Anterior cingulate cortex (tissue), 58 donors: ENCODE measurements at regions not wholly inside any gene's neighbourhood (a gene's known extent, or its start where the extent isn't known, plus 50 kb on each side); places are given as distances from the start of the nearest gene placed in this dataset.
A peak's percentile ranks its signal among the peaks of the same experiment; 100 is the strongest.
"Not testable (repeated sequence)": the region's sequence is repeated elsewhere in the genome, so short reads cannot be mapped to it uniquely, and the experiment has no call there.

Experiments
- DNase-seq, 58 donors: peaks; one replicate each; lab custom pipeline; 2025; lab: John Stamatoyannopoulos, UW

DNA sequence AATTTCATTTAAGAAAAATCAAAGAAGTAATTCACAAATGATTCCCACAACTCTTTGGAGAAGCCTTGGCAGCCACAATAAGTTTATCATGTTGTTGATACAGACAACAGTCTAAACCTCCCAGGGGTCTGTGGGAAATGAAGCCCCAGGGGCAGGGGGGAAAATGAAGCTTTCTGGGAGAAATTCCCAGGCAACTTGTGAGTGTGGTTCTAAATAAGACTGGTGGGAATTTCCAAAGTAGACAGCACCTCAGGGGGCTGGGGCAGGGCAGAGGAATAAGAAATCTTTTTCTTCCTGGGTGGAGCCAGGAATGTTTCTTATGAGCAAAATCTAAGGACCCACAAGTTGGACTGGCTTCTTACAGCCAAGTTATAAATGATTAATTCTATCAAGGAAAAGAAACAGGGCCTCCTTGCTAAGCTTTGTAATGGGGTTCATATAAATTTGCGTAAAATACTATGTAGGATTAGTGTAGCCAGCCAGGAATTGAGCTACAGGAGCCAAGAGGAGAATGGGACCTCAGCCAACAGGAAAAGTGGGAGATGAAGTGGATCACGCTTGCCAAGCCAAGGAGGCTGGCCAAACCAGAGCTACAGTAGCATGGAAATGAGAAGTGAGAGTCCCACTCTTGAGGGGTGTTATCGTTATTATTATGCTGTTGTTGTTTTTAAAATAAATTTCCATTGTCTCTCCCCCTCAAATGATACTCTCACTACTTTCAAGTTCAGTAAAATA lies 182.9 kb upstream of the FAR2 start:
- peak in 3 of 58 donors; percentile 1 for DNase-seq

DNA sequence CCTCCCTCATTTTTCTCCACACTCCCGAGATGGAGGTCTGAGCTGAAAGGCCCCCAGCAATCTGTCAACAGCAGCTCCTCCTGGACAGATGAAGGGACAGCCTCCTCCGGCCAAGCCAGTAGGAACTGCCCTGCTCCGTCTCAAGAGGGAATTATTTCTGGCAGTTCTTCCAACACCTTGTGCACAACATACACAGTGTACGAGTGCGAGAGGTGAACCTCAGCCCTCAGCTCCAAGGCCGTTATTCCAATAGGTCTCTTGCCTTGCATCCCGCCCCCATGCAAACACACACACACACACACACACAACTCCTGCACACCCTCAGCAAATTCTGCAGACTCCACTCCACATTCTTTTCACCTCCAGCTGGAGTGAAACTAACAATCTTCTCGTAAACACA lies 181.7 kb upstream of the FAR2 start:
- no peak for DNase-seq

DNA sequence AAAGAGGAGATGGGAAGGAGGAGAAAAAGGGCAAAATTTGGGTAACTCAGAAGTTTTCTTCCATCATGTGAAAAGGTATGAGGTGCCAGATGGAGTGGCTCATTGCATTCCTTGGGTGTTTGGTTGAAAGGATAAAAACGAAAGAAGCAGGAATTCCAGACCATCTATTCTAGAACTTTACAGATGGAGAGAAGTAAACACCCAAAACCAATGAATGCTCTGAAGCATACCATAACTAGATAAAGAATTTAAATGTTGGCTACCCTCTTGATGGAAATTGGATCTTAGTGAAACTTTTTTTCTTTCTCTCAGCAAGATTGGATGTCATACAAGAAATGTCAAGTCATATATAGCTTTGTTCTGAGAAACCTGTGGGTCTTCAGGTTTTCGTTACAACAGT lies 175.6 kb upstream of the FAR2 start:
- DNase-seq: no peak

DNA sequence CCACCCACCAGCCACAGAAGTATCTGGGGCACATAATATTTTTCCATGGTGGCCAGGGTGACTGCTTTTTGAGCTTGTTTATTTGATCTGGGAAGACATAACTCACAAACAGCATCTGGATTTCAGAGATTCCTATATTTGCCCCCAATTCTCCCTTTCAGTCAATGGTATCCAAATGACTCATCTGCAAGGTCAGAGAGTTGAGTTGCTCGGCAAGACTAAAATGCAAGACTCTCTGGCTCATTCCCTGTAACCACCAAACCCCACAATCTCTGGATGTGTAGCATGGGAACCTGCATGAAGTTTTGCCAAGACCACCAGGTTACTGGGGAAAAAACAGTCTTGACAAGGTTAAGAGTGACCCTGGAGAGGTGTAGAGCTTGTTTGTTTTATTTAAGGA lies 174.9 kb upstream of the FAR2 start:
- no peak for DNase-seq

DNA sequence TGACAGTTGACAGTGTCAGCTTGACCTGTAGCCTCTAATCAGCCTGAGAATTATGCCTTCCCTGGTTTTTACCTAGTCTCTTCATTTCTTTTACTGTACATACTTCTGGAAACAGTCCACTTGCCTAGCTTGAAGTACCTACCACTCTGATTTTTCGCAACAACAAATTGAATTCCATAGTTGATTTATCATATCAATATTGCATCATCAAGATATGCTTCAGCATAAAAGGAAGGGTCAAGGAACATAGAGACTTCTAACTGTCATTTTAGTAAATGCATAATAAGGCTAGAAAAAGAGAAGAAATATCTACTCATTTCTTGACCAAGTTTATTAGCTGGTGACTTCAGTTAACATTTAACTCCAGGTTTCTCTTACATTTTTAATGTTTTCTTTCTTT lies 174.2 kb upstream of the FAR2 start:
- DNase-seq: no peak

DNA sequence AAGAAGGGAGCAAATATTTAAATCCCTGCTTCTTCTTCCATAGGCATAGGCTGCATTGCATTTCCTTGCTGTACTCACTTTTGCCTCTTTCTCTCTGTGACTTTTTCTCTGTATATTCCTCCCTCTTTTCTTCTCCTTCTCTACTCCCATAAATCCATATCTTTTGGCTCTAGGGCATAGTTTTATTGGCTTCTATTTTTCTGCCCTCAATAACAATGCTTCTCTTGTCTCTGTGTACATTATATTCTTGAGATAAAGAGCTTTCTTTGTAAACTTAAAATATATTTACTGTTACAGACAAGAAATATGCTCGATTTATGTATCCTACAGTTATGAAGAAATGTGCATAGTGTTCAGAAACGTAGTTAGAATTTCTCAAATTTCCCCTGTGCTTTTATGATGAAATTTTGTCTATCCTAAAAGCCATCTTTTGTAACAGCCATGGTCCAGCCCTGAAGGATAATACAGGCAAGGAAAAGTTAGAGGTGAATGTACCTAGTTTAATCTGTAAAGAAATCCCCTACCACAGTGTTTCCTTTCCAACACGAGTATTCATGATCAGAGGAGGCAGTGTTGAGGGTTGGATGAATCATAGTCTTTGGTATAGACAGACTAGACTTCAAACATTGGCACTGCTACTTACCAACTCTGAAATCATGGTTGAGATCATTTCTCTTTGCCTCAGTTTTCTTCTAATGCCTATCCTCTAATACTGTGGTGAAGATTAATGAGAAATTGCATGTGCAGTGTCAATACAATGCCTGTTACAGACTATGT lies 173.3 kb upstream of the FAR2 start:
- DNase-seq: no peak

DNA sequence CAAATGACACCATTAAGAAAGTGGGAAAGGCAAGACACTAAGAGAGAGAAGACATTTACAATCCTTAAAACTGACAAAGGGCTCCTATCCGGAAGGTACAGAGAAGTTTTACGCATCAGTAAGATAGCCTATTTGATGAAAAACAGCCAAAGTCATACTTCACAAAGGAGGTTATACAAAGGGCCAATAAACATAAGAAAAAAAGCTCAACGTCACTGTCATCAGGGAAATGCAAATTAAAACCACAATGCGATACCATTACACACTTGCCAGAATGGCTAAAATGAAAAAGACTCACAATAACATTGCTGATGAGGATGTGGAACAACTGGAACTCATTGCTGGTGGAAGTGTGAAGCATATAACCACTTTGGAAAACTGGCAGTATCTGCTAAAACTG lies 168.6 kb upstream of the FAR2 start:
- no peak for DNase-seq

DNA sequence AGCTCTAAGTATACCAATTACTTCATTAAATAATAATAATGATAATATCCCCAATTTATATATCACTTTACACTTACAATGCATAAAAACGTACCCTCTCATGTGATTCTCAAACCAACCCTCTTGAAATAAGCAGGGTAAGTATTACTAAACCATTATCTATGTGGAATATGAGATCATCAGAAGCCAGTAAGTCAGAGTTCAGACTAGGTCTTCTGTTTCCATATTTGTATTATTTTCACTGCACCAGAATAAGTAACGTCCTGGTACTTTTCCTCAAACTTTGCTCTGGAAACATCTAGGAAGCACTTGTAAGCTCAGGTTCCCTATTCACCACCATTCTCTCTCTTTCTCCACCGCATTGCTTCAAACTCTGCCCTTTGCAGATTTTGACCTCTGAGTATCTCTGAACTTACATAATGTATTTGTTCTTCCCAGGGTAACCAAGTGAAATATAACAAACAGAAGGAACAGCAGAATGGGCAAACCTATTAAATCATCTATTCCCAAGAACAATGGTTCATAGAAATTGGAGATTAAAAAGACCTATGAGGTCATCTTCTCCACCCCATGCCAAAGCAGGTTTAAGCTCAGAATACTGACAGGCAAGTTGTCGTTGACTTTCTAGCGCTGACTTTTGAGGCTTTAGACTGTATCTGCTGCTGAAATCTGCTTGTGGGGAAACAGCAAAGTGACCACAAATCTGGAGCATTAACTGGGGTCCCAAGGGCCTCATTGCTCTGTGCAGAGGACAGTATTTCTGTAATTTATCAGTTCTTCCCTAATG lies 161.3 kb upstream of the FAR2 start:
- no peak for DNase-seq

DNA sequence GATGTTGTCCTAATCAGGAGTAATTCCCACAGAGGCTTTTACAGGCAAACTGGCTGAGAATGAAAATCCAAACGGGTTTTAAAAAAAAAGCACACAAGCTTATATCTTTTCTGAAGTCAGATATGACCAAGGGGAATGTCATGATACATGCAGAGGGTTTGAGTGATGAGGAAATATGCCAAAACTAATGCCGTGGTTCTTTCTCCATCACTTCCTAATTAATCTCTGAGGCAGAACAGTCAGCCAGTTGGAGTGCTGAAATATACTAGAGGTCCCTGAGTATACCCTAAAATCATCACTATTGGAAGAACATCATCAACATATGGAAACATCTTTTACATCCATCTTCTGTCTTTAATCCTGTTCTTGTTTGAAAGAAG lies 160.8 kb upstream of the FAR2 start:
- DNase-seq: no peak

DNA sequence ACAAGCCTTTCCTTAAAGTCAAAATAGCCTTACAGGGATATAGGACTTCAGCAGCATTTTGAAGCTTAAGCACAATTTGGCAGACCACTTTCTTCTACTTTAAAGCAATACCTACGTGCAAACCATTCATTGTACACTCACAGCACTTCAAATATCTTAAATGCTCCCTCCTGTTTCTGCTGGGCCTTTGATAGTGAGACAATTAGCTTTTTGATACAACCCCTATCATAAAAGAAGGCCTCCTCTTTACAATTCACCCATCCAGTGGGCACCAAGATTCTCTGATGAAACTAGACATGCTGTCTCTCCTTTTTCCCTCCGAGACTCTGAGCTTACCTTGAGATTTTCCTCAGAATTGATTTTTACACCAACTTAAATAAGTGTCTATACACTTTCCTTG lies 157.5 kb upstream of the FAR2 start:
- no peak for DNase-seq

DNA sequence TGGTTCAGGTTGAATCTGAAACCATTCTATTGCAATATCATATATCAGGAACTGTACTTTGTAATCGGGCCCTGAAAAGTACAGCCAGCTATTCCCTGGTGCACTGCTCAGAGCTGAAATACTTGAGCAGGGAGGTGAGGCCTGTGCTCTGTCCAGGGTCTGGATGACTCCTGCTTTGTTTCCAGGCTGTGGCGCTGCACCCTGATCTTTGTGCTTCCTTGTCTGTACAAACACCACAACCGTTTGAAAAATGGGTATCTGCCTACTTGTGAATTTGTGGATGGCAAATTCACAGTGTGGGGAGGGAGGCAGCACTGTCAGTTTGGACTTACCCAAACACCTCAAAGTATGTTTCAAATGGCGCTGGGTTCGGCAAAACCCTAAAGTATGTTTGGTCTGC lies 155.4 kb upstream of the FAR2 start:
- DNase-seq: no peak

DNA sequence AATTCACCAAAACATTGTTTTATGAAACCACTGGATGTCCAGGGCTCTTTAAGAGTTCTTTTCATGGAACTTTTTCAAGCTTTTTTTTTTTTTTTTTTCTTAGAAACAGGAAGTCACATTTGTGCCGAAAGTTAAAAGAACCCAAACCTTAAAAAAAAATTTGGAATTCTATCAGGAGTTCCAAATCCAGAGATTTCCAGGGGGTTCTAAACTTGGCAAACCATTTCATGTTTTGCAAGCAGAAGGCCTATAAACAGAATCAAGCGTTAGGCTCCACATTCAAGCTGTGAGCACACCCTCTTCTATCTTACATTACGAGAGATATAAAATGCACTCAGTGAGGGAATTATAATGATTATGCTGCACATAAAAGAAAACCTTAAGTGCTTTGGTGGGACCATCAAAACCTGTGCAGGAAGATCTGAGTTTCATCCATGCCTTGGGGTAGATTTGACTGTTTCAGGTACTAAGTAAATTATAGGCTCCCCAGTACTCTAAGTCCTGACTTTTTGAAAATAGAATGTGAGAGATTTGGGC lies 154.8 kb upstream of the FAR2 start:
- DNase-seq: no peak

DNA sequence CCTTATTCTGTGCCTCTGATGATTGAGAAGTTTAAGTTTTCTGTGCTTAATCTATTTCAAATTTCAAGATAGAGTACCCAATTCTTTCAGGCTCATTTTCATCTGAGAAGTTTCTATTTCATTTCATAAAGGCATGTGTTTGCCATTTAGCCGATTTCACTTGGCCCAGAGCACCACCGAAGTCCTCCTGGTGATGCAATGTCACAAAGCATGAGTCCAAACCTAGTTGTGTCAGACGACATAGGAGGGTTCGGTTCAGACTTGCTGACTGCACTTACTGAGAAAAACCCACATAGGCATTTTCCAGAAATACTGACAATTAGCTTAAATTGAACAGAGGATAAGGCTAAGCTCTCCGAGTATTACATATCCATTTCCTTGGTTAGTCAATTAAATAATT lies 152.4 kb upstream of the FAR2 start:
- no peak for DNase-seq

DNA sequence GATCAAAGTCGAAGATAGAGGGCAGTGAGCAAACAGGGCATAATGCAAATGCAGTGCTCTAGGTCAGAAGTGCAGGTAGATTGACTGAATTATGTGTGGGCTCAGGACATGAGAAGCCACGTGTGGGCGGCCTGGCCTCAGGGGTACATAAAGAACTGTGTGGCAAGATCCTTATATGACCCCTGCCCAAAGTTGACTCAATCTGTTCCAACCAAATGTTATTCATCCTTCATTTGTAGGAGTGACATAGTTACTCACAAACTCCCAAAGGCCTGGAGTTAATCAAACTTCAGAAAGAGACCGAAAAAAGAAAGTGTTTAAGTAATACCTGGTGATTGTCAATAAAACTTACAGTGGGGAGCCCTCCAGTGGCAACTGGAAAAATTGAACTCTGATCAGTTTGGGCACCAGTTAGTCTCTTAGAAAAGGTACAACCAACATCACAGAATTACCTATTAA lies 150.4 kb upstream of the FAR2 start:
- peak in 2 of 58 donors; percentile 8 to 32 for DNase-seq

DNA sequence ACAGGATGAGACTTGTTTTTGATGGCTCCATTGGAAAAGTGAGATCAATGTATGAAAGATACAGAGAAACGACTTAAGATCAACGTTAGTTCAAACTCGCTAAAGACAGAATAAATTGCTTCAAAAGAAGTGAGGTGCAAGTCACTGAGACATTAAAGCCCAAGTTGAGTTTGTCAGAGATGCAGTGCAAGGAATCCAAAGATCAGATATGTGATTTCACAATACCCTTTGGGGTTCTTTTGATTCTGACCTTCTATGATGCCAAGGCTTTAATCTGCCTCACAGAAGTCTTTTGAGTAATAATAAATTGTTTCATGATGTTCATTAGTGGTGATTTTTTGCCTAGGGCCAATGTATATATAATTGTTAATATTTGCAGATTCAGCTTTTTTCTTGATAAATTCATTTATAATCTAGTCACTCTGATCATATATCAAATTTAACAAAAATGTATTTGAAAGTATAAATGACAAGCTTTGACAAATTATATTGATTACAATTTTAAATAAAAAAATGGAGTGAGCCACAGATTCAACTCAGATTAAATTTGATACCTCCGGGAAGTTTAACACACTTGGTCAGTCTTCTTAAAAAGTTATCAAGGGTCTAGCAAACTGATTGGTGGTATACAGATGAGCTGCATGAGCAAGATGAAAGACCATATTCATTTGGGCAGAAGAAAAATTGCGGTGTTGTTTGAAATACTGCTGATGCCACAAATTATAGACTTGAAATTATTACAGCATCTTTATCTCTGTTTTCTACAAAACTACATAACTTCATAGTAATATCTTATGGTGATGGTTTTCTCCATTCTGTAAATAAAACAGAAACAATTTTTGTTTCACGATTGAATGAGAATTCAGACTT lies 144.8 kb upstream of the FAR2 start:
- DNase-seq: no peak

DNA sequence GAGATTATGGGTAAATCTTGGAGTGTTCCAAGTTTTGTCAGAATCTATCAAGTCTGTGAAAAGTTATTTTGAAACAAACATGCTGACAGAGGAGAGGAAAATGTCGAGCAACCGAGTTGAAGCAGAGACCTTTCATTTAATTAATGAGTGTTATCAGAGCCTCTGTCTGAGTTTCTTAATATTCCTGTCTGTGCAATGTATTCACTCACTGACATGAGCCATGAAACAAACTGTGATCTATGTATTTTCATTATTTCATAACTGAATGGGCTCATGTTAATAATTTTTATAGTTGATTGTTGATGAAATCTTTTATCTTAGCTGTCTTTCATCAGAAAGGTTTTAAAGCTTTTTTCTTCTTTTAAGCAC lies 144.2 kb upstream of the FAR2 start:
- DNase-seq: no peak

DNA sequence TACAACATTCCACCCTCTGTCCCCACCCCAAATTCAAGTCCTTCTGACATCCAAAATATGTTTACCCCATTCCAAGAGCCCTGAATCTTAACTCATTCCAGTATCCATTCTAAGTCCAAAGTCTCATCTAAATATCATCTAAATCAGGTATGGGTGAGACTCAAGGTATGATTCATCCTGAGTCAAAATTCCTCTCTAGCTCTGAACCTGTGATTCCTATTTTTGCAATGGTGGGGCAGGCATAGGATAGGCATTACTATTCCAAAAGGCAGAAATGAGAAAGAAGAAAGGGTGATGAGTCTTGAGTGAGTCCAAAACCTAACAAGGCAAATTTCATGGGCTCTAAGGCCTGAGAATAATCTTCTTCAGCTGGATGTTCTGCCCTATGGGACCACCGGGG lies 140.3 kb upstream of the FAR2 start:
- no peak for DNase-seq

DNA sequence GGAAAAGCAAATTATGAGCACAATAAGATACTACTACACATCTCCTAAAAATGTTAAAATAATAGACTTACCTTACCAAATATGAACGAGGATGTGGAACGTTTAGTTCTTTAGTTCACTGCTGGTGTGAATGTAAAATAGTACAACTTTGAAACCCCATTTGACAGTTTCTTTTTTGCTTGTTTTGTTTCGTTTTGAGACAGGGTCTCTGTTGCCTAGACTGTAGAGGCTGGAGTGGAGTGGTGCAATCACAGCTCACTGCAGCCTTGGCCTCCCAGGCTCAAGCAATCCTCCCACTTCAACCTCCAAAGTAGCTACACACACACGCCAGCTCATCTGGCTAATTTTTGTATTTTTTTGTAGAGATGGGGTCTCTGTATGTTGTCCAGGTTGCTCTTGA lies 136.4 kb upstream of the FAR2 start:
- DNase-seq: no peak

DNA sequence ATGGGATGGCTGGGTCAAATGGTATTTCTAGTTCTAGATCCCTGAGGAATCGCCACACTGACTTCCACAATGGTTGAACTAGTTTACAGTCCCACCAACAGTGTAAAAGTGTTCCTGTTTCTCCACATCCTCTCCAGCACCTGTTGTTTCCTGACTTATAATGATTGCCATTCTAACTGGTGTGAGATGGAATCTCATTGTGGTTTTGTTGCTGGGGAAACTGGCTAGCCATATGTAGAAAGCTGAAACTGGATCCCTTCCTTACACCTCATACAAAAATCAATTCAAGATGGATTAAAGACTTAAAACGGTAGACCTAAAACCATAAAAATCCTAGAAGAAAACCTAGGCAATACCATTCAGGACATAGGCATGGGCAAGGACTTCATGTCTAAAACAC lies 131.5 kb upstream of the FAR2 start:
- DNase-seq: not testable (repeated sequence)

DNA sequence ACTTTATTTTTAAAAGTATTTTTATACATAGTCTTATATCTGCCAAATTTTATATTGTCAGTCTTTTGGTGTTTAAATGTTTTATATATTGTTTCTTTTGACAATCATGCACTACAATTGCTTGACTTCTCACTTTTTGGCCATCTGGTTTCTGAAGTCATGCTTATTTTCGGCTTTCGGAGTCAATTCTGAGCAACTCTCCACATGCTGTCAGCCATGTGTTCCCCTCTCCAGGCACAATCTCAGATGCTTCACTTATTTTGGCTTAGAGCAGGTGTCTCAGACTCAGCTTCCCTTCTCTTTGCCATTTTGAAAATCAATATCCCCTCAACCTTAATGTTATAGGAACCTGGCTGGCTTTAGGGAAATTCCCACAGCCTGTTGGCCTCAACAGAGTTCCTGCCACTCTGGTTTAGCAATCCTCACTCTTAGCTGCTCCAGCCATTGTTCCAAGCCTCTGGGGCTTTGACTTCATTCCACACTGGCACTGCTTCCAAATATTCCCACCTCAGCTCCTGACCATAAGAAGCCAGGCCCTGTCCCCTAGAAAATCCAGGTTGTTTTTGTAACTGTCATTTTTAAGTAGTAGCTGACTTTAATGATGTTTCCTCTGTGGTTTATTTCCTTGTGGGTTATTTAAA lies 125.5 kb upstream of the FAR2 start:
- peak in 1 of 58 donors; percentile 2 for DNase-seq
